Activated CD8-positive, alpha-beta memory T cell treated with anti-CD3 and anti-CD28 coated beads, Interleukin-2, amount 10 ng/mL, durations not matched to agents 7 days and 5 days (primary cell): ENCODE measurements at regions not wholly inside any gene's neighbourhood (a gene's known extent, or its start where the extent isn't known, plus 50 kb on each side); places are given as distances from the start of the nearest gene placed in this dataset.

Experiments used
- ATAC-seq: fragments of 150-1000 bp; cut with Tn5 transposase; one replicate; pipeline ENCODE4 v1.10.0; 2021; ENCODE audit warnings: moderate library complexity
- CTCF ChIA-PET: fragments of 350-600 bp; sonication (Branson Sonifier 250); formaldehyde crosslinking; loops from one replicate; lab custom pipeline; 2021; ENCODE audit warnings: antibody characterized with exemption; lab: Charles Lee
- DNase-seq: peaks from one replicate; pipeline ENCODE4 v3.0.0-alpha.2; 2020
- H3K27ac Mint-ChIP-seq: one replicate; pipeline ENCODE4 v1.8.0; 2021; ENCODE audit warnings: mild to moderate bottlenecking, mixed read lengths
- H3K27me3 Mint-ChIP-seq: one replicate; pipeline ENCODE4 v1.8.0; 2021; ENCODE audit warnings: mixed read lengths
- H3K36me3 Mint-ChIP-seq: one replicate; pipeline ENCODE4 v1.8.0; 2021; ENCODE audit warnings: mild to moderate bottlenecking, mixed read lengths
- H3K4me1 Mint-ChIP-seq: one replicate; pipeline ENCODE4 v1.8.0; 2021; ENCODE audit warnings: mixed read lengths
- H3K4me3 Mint-ChIP-seq: one replicate; pipeline ENCODE4 v1.8.0; 2021; ENCODE audit warnings: mild to moderate bottlenecking, moderate library complexity, mixed read lengths
- H3K9me3 Mint-ChIP-seq: one replicate; pipeline ENCODE4 v1.8.0; 2022; ENCODE audit warnings: low read depth, mixed read lengths

GRCh38 chr5:2614571-2614970 lies 136.9 kb downstream of the IRX2 start:
- no peak overlapping the region for H3K27ac Mint-ChIP-seq
- CTCF ChIA-PET, result no interaction called here

GRCh38 chr5:2611659-2612058 lies 139.8 kb downstream of the IRX2 start:
- CTCF ChIA-PET, result no interaction called here
- Mint-ChIP-seq H3K9me3 (peaks cover 9% of the 10 kb centered on the region), H3K27me3 (no peaks in the 10 kb centered on the region), H3K27ac (no peak overlapping the region), H3K4me3 (no peak overlapping the region), H3K36me3 (no peaks in the 10 kb centered on the region), H3K4me1 (no peaks in the 10 kb centered on the region)
- ATAC-seq, result no peak
- no peak for DNase-seq

More at GRCh38 chr5:2614571-2614970, 136.9 kb downstream of the IRX2 start:
- Mint-ChIP-seq H3K9me3 (peaks cover 9% of the 10 kb centered on the region), H3K4me3 (no peak overlapping the region), H3K27me3 (no peaks in the 10 kb centered on the region), H3K4me1 (no peaks in the 10 kb centered on the region), H3K36me3 (no peaks in the 10 kb centered on the region)
- DNase-seq, result no peak
- no peak for ATAC-seq

- no peak overlapping the region for H3K27ac Mint-ChIP-seq
- no peaks in the 10 kb centered on the region for H3K36me3 Mint-ChIP-seq
- H3K4me1 Mint-ChIP-seq, result no peaks in the 10 kb centered on the region
- ATAC-seq, result no peak
- H3K4me3 Mint-ChIP-seq, result no peak overlapping the region
- H3K27me3 Mint-ChIP-seq, result no peaks in the 10 kb centered on the region
- CTCF ChIA-PET, result no interaction called here
- no peak for DNase-seq
- peaks cover 9% of the 10 kb centered on the region for H3K9me3 Mint-ChIP-seq
Measured at GRCh38 chr5:2610986-2611385, 140.5 kb downstream of the IRX2 start.

GRCh38 chr5:2608391-2608790 lies 143.1 kb downstream of the IRX2 start:
- no peak overlapping the region for H3K27ac Mint-ChIP-seq
- DNase-seq (no peak), ATAC-seq (no peak)
- H3K9me3 Mint-ChIP-seq, result peaks cover 2% of the 10 kb centered on the region
- no peaks in the 10 kb centered on the region for H3K4me1 Mint-ChIP-seq
- H3K4me3 Mint-ChIP-seq, result no peak overlapping the region
- H3K27me3 Mint-ChIP-seq, result no peaks in the 10 kb centered on the region
- CTCF ChIA-PET, result no interaction called here
- no peaks in the 10 kb centered on the region for H3K36me3 Mint-ChIP-seq

DNA sequence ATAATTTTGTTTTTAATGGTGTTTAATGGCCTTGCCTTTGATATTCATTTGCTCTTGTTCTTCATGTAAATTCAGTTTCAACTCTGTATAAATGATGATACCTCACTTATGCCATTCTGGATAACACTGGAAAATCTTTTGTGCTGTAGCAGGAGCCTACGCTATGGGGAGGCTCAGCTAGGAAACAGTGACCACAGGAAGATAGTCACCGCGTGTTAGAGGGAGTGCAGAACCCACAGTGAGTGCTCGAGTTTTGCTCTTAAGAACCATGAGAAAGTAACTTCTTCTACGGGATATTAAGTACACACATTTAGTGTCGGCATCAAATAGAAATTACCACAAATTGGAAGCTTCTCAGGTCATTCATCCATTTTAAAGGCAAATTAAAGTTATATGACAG lies 143.9 kb downstream of the IRX2 start:
- no peak overlapping the region for H3K4me3 Mint-ChIP-seq

DNA sequence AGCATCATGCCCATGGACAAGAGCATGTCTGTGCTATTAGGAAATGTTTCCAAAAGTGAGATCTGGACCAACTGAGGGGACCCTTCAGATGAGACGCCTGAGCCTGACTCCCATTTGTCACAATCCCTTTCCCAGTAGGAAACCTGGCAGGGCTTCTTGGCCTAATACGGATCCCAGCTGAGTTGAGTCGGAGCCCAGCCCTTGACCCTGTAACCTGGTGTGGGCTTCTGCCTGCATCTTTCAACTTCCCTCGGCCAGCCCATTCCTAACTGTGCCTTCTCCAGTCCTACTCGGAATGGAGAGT lies 148.3 kb downstream of the IRX2 start:
- no peak overlapping the region for H3K27ac Mint-ChIP-seq
- H3K4me1 Mint-ChIP-seq, result no peaks in the 10 kb centered on the region
- DNase-seq (no peak), ATAC-seq (no peak)
- CTCF ChIA-PET, result no interaction called here
- H3K27me3 Mint-ChIP-seq, result no peaks in the 10 kb centered on the region
- no peaks in the 10 kb centered on the region for H3K9me3 Mint-ChIP-seq
- no peak overlapping the region for H3K4me3 Mint-ChIP-seq
- H3K36me3 Mint-ChIP-seq, result no peaks in the 10 kb centered on the region

More for the DNA sequence above, 143.9 kb downstream of the IRX2 start:
- DNase-seq (no peak), ATAC-seq (no peak)
- H3K36me3 Mint-ChIP-seq, result no peaks in the 10 kb centered on the region
- no peaks in the 10 kb centered on the region for H3K27me3 Mint-ChIP-seq
- H3K9me3 Mint-ChIP-seq, result peaks cover 2% of the 10 kb centered on the region
- no peak overlapping the region for H3K27ac Mint-ChIP-seq
- no peaks in the 10 kb centered on the region for H3K4me1 Mint-ChIP-seq
- CTCF ChIA-PET, result no interaction called here

DNA sequence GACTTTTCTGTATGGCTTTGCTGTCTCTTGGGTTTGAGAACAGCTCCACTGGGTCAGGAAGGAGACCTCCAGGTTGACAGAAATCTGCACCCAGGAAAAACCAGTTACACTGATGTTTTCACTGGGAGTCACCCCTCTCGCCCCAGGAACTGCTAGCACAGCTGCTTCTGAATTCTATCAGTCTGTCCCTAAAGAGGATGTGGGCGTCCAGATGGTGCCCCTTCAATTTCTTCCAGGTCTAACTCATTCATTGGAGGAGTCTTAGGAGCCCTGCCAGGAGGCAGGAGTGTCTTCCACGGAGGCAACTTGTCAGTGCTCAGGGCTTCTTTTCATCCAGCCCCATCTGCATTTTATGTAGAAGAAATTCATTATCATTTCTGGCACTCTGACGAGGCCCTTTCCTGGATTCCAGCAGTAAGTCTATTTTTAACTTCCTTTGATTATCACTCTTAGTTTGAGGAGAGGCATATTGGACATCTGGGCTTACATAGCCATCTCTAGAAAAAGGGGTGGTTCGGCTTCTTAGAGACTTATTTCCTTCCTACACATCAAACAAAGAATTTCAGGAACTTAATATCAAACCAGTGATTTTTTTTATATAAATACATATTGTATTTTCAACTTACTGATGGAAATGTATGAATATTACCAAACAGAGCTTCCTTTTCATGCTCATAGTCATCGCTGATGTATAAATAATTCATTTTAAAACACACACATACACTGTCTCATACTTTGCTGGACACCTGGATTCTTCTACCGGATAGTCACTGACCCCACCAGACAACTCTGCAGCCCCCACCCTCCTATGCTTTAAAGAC lies 148.8 kb downstream of the IRX2 start:
- DNase-seq (no peak), ATAC-seq (no peak)
- CTCF ChIA-PET, result no interaction called here
- no peaks in the 10 kb centered on the region for H3K27me3 Mint-ChIP-seq
- H3K36me3 Mint-ChIP-seq, result no peaks in the 10 kb centered on the region
- H3K27ac Mint-ChIP-seq, result no peak overlapping the region
- no peaks in the 10 kb centered on the region for H3K9me3 Mint-ChIP-seq
- H3K4me1 Mint-ChIP-seq, result no peaks in the 10 kb centered on the region
- H3K4me3 Mint-ChIP-seq, result no peak overlapping the region

DNA sequence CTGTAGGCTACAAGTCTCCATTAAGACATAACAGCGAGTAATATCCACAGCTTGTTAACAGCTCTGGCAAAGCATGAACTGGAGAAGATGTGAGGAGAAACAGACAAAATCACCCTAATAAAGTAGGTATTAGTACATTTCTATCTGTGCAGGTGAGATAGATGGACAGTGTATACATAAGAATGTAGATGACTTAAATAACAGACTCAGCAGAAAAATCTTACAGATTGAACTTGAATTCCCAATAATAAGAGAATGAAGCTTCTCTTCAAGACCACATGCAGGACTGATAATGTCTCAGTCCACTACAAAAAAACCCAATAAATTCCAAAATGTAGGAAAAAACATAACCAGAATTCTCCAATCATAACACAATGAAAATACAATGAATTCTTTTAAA lies 153.0 kb downstream of the IRX2 start:
- ATAC-seq, result no peak
- H3K36me3 Mint-ChIP-seq, result no peaks in the 10 kb centered on the region
- peaks cover 2% of the 10 kb centered on the region for H3K9me3 Mint-ChIP-seq
- no peaks in the 10 kb centered on the region for H3K4me1 Mint-ChIP-seq
- DNase-seq, result no peak
- CTCF ChIA-PET, result no interaction called here
- H3K27ac Mint-ChIP-seq, result no peak overlapping the region
- H3K27me3 Mint-ChIP-seq, result no peaks in the 10 kb centered on the region
- H3K4me3 Mint-ChIP-seq, result no peak overlapping the region

DNA sequence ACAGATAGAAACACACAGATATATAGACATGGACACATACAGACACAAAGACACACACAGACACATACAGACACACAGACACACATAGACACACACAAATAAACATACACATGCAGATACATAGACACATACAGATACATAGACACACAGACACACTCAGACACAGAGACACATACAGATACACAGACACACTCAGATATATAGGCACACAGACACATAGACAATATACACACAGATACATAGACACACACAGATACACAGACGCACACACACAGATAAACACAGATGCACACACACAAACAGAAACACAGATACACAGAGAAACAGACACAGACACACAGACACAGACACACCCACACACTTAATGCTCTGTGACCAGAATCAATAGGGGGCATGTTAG lies 156.8 kb downstream of the IRX2 start:
- Mint-ChIP-seq H3K27ac (no peak overlapping the region), H3K4me3 (no peak overlapping the region), H3K27me3 (no peaks in the 10 kb centered on the region), H3K4me1 (no peaks in the 10 kb centered on the region), H3K36me3 (no peaks in the 10 kb centered on the region), H3K9me3 (peaks cover 2% of the 10 kb centered on the region)
- CTCF ChIA-PET, result no interaction called here
- no peak for DNase-seq
- ATAC-seq, result no peak

DNA sequence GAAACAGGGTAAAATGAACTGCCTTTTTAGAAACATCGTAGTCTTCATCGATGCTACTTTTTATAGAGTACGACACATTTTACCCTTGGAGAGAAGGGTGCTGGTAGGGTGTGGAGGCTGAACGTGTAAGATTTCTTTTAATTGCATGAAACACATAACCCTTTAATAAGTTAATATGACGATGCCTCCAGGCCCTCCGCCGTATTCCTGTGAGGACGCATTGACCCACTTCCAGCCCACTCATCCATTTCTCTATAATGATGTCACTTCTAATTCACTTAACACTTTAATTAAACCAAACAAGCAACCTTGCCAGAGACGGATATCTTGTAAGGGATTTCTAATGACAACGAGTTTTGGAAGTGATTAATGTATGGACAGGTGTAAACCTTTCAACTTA lies 158.7 kb downstream of the IRX2 start:
- Mint-ChIP-seq H3K27ac (no peak overlapping the region), H3K4me1 (no peaks in the 10 kb centered on the region), H3K36me3 (no peaks in the 10 kb centered on the region), H3K9me3 (peaks cover 2% of the 10 kb centered on the region), H3K27me3 (no peaks in the 10 kb centered on the region), H3K4me3 (no peak overlapping the region)
- CTCF ChIA-PET, result no interaction called here
- DNase-seq (no peak), ATAC-seq (no peak)

GRCh38 chr5:2591777-2592453 lies 159.6 kb downstream of the IRX2 start:
- Mint-ChIP-seq H3K4me1 (no peaks in the 10 kb centered on the region), H3K4me3 (no peak overlapping the region), H3K9me3 (peaks cover 2% of the 10 kb centered on the region), H3K36me3 (no peaks in the 10 kb centered on the region), H3K27me3 (no peaks in the 10 kb centered on the region), H3K27ac (no peak overlapping the region)
- DNase-seq (no peak), ATAC-seq (no peak)
- CTCF ChIA-PET, result no interaction called here

GRCh38 chr5:2588850-2589501 lies 162.5 kb downstream of the IRX2 start:
- no peaks in the 10 kb centered on the region for H3K9me3 Mint-ChIP-seq
- no peak overlapping the region for H3K4me3 Mint-ChIP-seq
- no peak overlapping the region for H3K27ac Mint-ChIP-seq
- H3K36me3 Mint-ChIP-seq, result no peaks in the 10 kb centered on the region
- H3K4me1 Mint-ChIP-seq, result no peaks in the 10 kb centered on the region
- H3K27me3 Mint-ChIP-seq, result no peaks in the 10 kb centered on the region
- no peak for DNase-seq
- no peak for ATAC-seq
- CTCF ChIA-PET, result no interaction called here

- no peaks in the 10 kb centered on the region for H3K36me3 Mint-ChIP-seq
- CTCF ChIA-PET, result no interaction called here
Measured at GRCh38 chr5:2587189-2588031, 164.1 kb downstream of the IRX2 start.

More at GRCh38 chr5:2587189-2588031, 164.1 kb downstream of the IRX2 start:
- DNase-seq (no peak), ATAC-seq (no peak)
- Mint-ChIP-seq H3K27me3 (no peaks in the 10 kb centered on the region), H3K27ac (no peak overlapping the region), H3K9me3 (no peaks in the 10 kb centered on the region), H3K4me3 (no peak overlapping the region), H3K4me1 (no peaks in the 10 kb centered on the region)
